Left forelimb (tissue), 1 donor: ENCODE measurements at regions not wholly inside any gene's neighbourhood (a gene's known extent, or its start where the extent isn't known, plus 50 kb on each side); places are given as distances from the start of the nearest gene placed in this dataset.

Experiments used
- DNase-seq: peaks from one replicate; pipeline ENCODE4 v3.0.0-alpha.2; 2018; ENCODE audit warnings: low spot score

- no peak for DNase-seq
Observed at GRCh38 chr16:61596655-61597054, 439.6 kb downstream of the CDH8 start.

- DNase-seq = no peak
Observed at GRCh38 chr16:61595605-61596004, 440.6 kb downstream of the CDH8 start.

- DNase-seq = no peak
Observed at GRCh38 chr16:61590577-61590976, 445.7 kb downstream of the CDH8 start.

- DNase-seq = no peak
Observed at GRCh38 chr16:61587526-61587925, 448.7 kb downstream of the CDH8 start.

- DNase-seq = no peak
Observed at GRCh38 chr16:61581417-61582046, 454.7 kb downstream of the CDH8 start.

- no peak for DNase-seq
Observed at GRCh38 chr16:61580579-61580978, 455.7 kb downstream of the CDH8 start.

GRCh38 chr16:61579195-61579594 lies 457.0 kb downstream of the CDH8 start:
- DNase-seq = no peak

GRCh38 chr16:61576476-61576875 lies 459.8 kb downstream of the CDH8 start:
- no peak for DNase-seq

GRCh38 chr16:61575617-61576016 lies 460.6 kb downstream of the CDH8 start:
- no peak for DNase-seq

- no peak for DNase-seq
Observed at GRCh38 chr16:61569028-61569427, 467.2 kb downstream of the CDH8 start.

GRCh38 chr16:61564716-61565115 lies 471.5 kb downstream of the CDH8 start:
- no peak for DNase-seq

- no peak for DNase-seq
Observed at GRCh38 chr16:61555718-61556441, 480.4 kb downstream of the CDH8 start.

GRCh38 chr16:61549327-61549726 lies 486.9 kb downstream of the CDH8 start:
- DNase-seq = no peak

- DNase-seq = no peak
Observed at GRCh38 chr16:61547626-61548025, 488.6 kb downstream of the CDH8 start.

- DNase-seq = no peak
Observed at GRCh38 chr16:61544165-61544564, 492.1 kb downstream of the CDH8 start.

- DNase-seq = no peak
Observed at GRCh38 chr16:61540216-61540615, 496.0 kb downstream of the CDH8 start.

GRCh38 chr16:61530697-61531096 lies 505.5 kb downstream of the CDH8 start:
- no peak for DNase-seq

GRCh38 chr16:61500851-61501250 lies 535.4 kb downstream of the CDH8 start:
- DNase-seq = no peak

- DNase-seq = no peak
Observed at GRCh38 chr16:61480250-61480649, 556.0 kb downstream of the CDH8 start.

- no peak for DNase-seq
Observed at GRCh38 chr16:61471737-61472136, 564.5 kb downstream of the CDH8 start.

GRCh38 chr16:61471023-61471422 lies 565.2 kb downstream of the CDH8 start:
- no peak for DNase-seq

- no peak for DNase-seq
Observed at GRCh38 chr16:61465285-61465684, 571.0 kb downstream of the CDH8 start.

GRCh38 chr16:61460020-61460419 lies 576.2 kb downstream of the CDH8 start:
- no peak for DNase-seq

GRCh38 chr16:61435346-61435745 lies 600.9 kb downstream of the CDH8 start:
- DNase-seq = no peak
